Endothelial cell of umbilical vein (primary cell): ENCODE measurements at regions not wholly inside any gene's neighbourhood (a gene's known extent, or its start where the extent isn't known, plus 50 kb on each side); places are given as distances from the start of the nearest gene placed in this dataset.

Source experiments
- BruUV-seq: library from RNA; stranded (reverse); fragments of 400-500 nt; replicated peaks from 2 replicates; lab custom pipeline; 2021; lab: Mats Ljungman, UMichigan
- CTCF ChIA-PET: fragments of 300-600, 350-600 bp; sonication (Branson Sonifier 250); formaldehyde crosslinking; loops from one replicate; lab custom pipeline; 2021; ENCODE audit warnings: antibody characterized with exemption, inconsistent platforms; lab: Charles Lee
- POLR2A ChIA-PET: fragments of 300-600, 350-600 bp; sonication (Branson Sonifier 250); formaldehyde crosslinking; loops from one replicate; lab custom pipeline; 2021; ENCODE audit warnings: antibody characterized with exemption, inconsistent platforms; lab: Charles Lee
- DNase-seq: peaks from one replicate; pipeline ENCODE4 v3.0.0-alpha.2; 2011; ENCODE audit warnings: low read depth, low spot score
- FAIRE-seq: peaks from 2 replicates; lab custom pipeline; 2011; peaks lifted over from hg19 to GRCh38; lab: Jason Lieb, UNC
- H2AFZ ChIP-seq: 2 replicates; pipeline ENCODE4 v1.6.0; 2012; ENCODE audit warnings: low read depth, low read length, control low read depth, inconsistent platforms
- H3K27ac ChIP-seq: 2 replicates; pipeline ENCODE4 v1.5.1; 2011; ENCODE audit warnings: low read depth, mild to moderate bottlenecking, control low read depth, low read length, moderate library complexity; ENCODE audit not compliant: insufficient read depth
- H3K27me3 ChIP-seq, 2 experiments: 2 replicates each; pipeline versions ENCODE4 v1.6.0 to v1.6.1; 2011; ENCODE audit warnings: low read length in 2 of 2, mixed read lengths in 1 of 2; ENCODE audit not compliant: control insufficient read depth in 2 of 2, insufficient read depth in 2 of 2
- H3K36me3 ChIP-seq, 2 experiments: 2 replicates in 1 of 2; 3 replicates in 1 of 2; pipeline ENCODE4 v1.5.1; 2011; ENCODE audit warnings: low read length in 2 of 2, mild to moderate bottlenecking in 1 of 2, moderate library complexity in 1 of 2; ENCODE audit not compliant: control insufficient read depth in 2 of 2, insufficient read depth in 2 of 2; ENCODE audit errors: extremely low read depth in 1 of 2
- H3K4me1 ChIP-seq: 3 replicates; pipeline ENCODE4 v1.5.1; 2011; ENCODE audit warnings: mild to moderate bottlenecking, low read length; ENCODE audit not compliant: control insufficient read depth, insufficient read depth; ENCODE audit errors: extremely low read depth
- H3K4me2 ChIP-seq: 2 replicates; pipeline ENCODE4 v1.6.1; 2011; ENCODE audit warnings: low read length, control low read depth, mixed read lengths; ENCODE audit not compliant: insufficient read depth
- H3K4me3 ChIP-seq, 3 experiments: fragments of 200-600 bp in 1 of 3; sonication (generic), shearing (Covaris generic) in 1 of 3; replicated peaks in 1 of 3; 2 replicates each; pipeline ENCODE4 v1.5.1; 2011 to 2016; ENCODE audit warnings: control low read depth in 3 of 3, low read length in 3 of 3, mild to moderate bottlenecking in 2 of 3, inconsistent platforms in 1 of 3, low read depth in 1 of 3, moderate library complexity in 1 of 3; ENCODE audit not compliant: insufficient read depth in 1 of 3
- H3K79me2 ChIP-seq: 2 replicates; pipeline ENCODE4 v1.6.0; 2012; ENCODE audit warnings: low read length, inconsistent platforms; ENCODE audit not compliant: control insufficient read depth, insufficient read depth
- H3K9ac ChIP-seq: replicated peaks from 2 replicates; pipeline ENCODE3; 2011; ENCODE audit warnings: low read length, control low read depth; ENCODE audit not compliant: insufficient read depth; ENCODE audit errors: extremely low read depth
- H3K9me1 ChIP-seq: replicated peaks from 3 replicates; pipeline ENCODE4 v1.6.0; 2011; ENCODE audit warnings: mild to moderate bottlenecking, low read length; ENCODE audit not compliant: control insufficient read depth, insufficient read depth; ENCODE audit errors: extremely low read depth
- H3K9me3 ChIP-seq: replicated peaks from 2 replicates; pipeline ENCODE4 v1.5.1; 2012; ENCODE audit warnings: low read length, inconsistent platforms; ENCODE audit not compliant: control insufficient read depth, insufficient read depth
- H4K20me1 ChIP-seq: replicated peaks from 2 replicates; pipeline ENCODE3; 2011; ENCODE audit warnings: mild to moderate bottlenecking, low read length; ENCODE audit not compliant: control insufficient read depth, insufficient read depth; ENCODE audit errors: extremely low read depth
- CTCF ChIP-seq, 2 donors: IDR thresholded peaks; 1 replicate in 1 of 2; 2 replicates in 1 of 2; pipeline ENCODE4 v1.5.1; 2011; ENCODE audit warnings: low read length in 2 of 2, mild to moderate bottlenecking in 2 of 2, moderate library complexity in 2 of 2, control low read depth in 1 of 2, inconsistent platforms in 1 of 2, low read depth in 1 of 2; ENCODE audit not compliant: insufficient read depth in 1 of 2; ENCODE audit errors: extremely low read depth in 1 of 2
- EZH2 ChIP-seq: IDR thresholded peaks from 2 replicates; pipeline ENCODE4 v1.6.1; 2012; ENCODE audit warnings: borderline replicate concordance, low read depth, mild to moderate bottlenecking, moderate library complexity, low read length, inconsistent platforms; ENCODE audit not compliant: severe bottlenecking
- FOS ChIP-seq: IDR thresholded peaks from 2 replicates; pipeline ENCODE4 v1.6.1; 2011; ENCODE audit warnings: mild to moderate bottlenecking, low read length, moderate library complexity, borderline replicate concordance; ENCODE audit not compliant: insufficient read depth
- GATA2 ChIP-seq: IDR thresholded peaks from 2 replicates; pipeline ENCODE4 v1.7.0; 2011; ENCODE audit warnings: low read depth, mild to moderate bottlenecking, moderate library complexity, mixed read lengths, low read length; ENCODE audit not compliant: insufficient read length, insufficient read depth
- JUN ChIP-seq: IDR thresholded peaks from 2 replicates; pipeline ENCODE4 v1.6.1; 2011; ENCODE audit warnings: borderline replicate concordance, low read depth; ENCODE audit not compliant: insufficient read length, insufficient read depth
- MAX ChIP-seq: IDR thresholded peaks from 2 replicates; pipeline ENCODE4 v1.6.1; 2011; ENCODE audit not compliant: insufficient read depth, insufficient read length
- POLR2A ChIP-seq: IDR thresholded peaks from 2 replicates; pipeline ENCODE4 v1.6.1; 2012; ENCODE audit warnings: low read depth, mild to moderate bottlenecking, control low read depth, low read length
- POLR2AphosphoS5 ChIP-seq: IDR thresholded peaks from 2 replicates; pipeline ENCODE4 v1.6.1; 2012; ENCODE audit warnings: low read depth, mild to moderate bottlenecking, control low read depth, low read length, moderate library complexity; ENCODE audit not compliant: insufficient read depth
- dilution Hi-C: fragments of 300-500 bp; cut with MboI; formaldehyde crosslinking; loops from one replicate; pipeline ENCODE4 v1.15.0; 2019; ENCODE audit warnings: low sequenced_read_pairs; ENCODE audit not compliant: extremely low pct_ligation_motif_present
- intact Hi-C: fragments of 100-400 bp; cut with micrococcal nuclease; formaldehyde crosslinking; loops from one replicate; pipeline ENCODE4 v1.10.0; 2022

DNA sequence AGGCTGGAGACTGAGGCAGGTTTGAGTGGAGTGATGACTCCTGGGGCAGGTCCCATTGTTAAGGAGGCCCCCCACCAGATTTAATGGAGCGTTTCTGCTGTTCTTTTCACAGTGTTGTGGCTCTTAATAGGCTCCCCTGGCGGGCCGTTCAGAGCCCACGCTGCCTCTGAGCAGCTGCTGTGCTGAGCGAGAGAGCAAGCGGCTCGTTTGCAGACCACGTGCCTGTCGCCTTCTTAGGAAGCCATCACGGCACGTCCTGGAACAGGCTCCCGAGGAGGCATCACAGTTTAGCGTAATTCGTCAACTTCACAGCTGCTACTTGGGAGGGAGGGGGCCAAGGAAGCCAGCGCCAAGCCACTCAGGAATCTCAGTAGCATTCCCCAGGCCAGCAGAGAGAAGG, 70.5 kb upstream of the CTTNBP2NL start:
- Histone ChIP-seq H3K9me3 (no peaks in the 10 kb centered on the region), H3K79me2 (no peaks in the 10 kb centered on the region), H3K9ac (no peak overlapping the region), H3K27ac (no peak overlapping the region), H2AFZ (no peak overlapping the region), H3K4me1 (peaks cover 8% of the 10 kb centered on the region), H4K20me1 (no peaks in the 10 kb centered on the region), H3K36me3 (no peaks in the 10 kb centered on the region), H3K27me3 (peaks cover 2 to 10% of the 10 kb centered on the region in 2 experiments), H3K4me3 (no peak overlapping the region), H3K9me1 (no peaks in the 10 kb centered on the region), H3K4me2 (no peak overlapping the region)
- FAIRE-seq (no peak), DNase-seq (no peak)
- BruUV-seq: no TSS peak
- intact Hi-C loops (no loop called here), dilution Hi-C loops (no loop called here)
- TF ChIP-seq GATA2: no peak
- TF ChIP-seq CTCF (IDR thresholded peaks at IDR 0.05; ENCODE audit: extremely low read depth in 1 of 2, insufficient read depth in 1 of 2, low read depth in 1 of 2, low read length in 2 of 2): no peak
- TF ChIP-seq JUN: no peak
- no peak for TF ChIP-seq POLR2A
- no peak for TF ChIP-seq MAX
- no peak for TF ChIP-seq FOS
- CTCF ChIA-PET: interaction anchor here (0.7 to 0.8 kb wide), 2 partner anchors 8 to 43 kb away, joined by 3 to 4 read pairs; no protein-coding TSS in a partner anchor
- POLR2A ChIA-PET: no interaction called here

GRCh38 chr1:112328600-112328999, 67.4 kb upstream of the CTTNBP2NL start:
- no peak overlapping the region for H3K4me3 ChIP-seq
- dilution Hi-C loops (no loop called here), intact Hi-C loops (no loop called here)
- no peak for TF ChIP-seq GATA2
- TF ChIP-seq EZH2: no peak
- TF ChIP-seq POLR2A: no peak
- TF ChIP-seq FOS: no peak
- no peak for TF ChIP-seq POLR2AphosphoS5
- ChIA-PET POLR2A (no interaction called here), CTCF (interaction anchor here (1.3 to 2.2 kb wide), 2 partner anchors 8 to 30 kb away, joined by 5 to 7 read pairs; no protein-coding TSS in a partner anchor)
- peaks cover 4 to 22% of the 10 kb centered on the region in 2 experiments for H3K27me3 ChIP-seq
- no peak overlapping the region for H2AFZ ChIP-seq
- no TSS peak for BruUV-seq
- H3K27ac ChIP-seq: no peak overlapping the region
- DNase-seq: no peak
- H3K9me3 ChIP-seq: no peaks in the 10 kb centered on the region
- no peak overlapping the region for H3K9ac ChIP-seq
- H3K9me1 ChIP-seq: no peaks in the 10 kb centered on the region
- FAIRE-seq: no peak
- H3K79me2 ChIP-seq: no peaks in the 10 kb centered on the region
- no peak overlapping the region for H3K4me2 ChIP-seq
- no peaks in the 10 kb centered on the region for H3K4me1 ChIP-seq
- no peaks in the 10 kb centered on the region for H3K36me3 ChIP-seq
- H4K20me1 ChIP-seq: no peaks in the 10 kb centered on the region
